WTC11 (cell line): ENCODE measurements at regions not wholly inside any gene's neighbourhood (a gene's known extent, or its start where the extent isn't known, plus 50 kb on each side); places are given as distances from the start of the nearest gene placed in this dataset.
A peak's percentile ranks its signal among the peaks of the same experiment; 100 is the strongest.

Source experiments
- ATAC-seq: fragments of 200-7000 bp; cut with Tn5 transposase; 2 replicates; pipeline ENCODE4 v1.10.0; 2021; ENCODE audit warnings: mild to moderate bottlenecking, moderate library complexity
- CTCF ChIA-PET: fragments of 300-600 bp; sonication (Branson Sonifier 250); formaldehyde crosslinking; loops from one replicate; lab custom pipeline; 2021; ENCODE audit warnings: antibody characterized with exemption; lab: Charles Lee
- POLR2A ChIA-PET: fragments of 350-600 bp; sonication (Branson Sonifier 250); formaldehyde crosslinking; loops from one replicate; lab custom pipeline; 2021; ENCODE audit warnings: antibody characterized with exemption; lab: Charles Lee
- DNase-seq: peaks from one replicate; pipeline ENCODE4 v3.0.0; 2021; ENCODE audit warnings: low spot score
- H3K27ac Mint-ChIP-seq: 2 replicates; pipeline ENCODE4 v1.8.0; 2021; ENCODE audit warnings: mixed read lengths
- H3K27me3 Mint-ChIP-seq: 2 replicates; pipeline ENCODE4 v1.8.0; 2021; ENCODE audit warnings: low read depth, mild to moderate bottlenecking, moderate library complexity, mixed read lengths
- H3K36me3 Mint-ChIP-seq: 2 replicates; pipeline ENCODE4 v1.8.0; 2021; ENCODE audit warnings: mixed read lengths
- H3K4me1 Mint-ChIP-seq: 2 replicates; pipeline ENCODE4 v1.8.0; 2022; ENCODE audit warnings: mixed read lengths
- H3K4me3 Mint-ChIP-seq: 2 replicates; pipeline ENCODE4 v1.8.0; 2021; ENCODE audit warnings: mild to moderate bottlenecking, moderate library complexity, mixed read lengths
- H3K9me3 Mint-ChIP-seq: 2 replicates; pipeline ENCODE4 v1.8.0; 2021; ENCODE audit warnings: mixed read lengths
- ATF2 ChIP-seq: sonication (generic); formaldehyde crosslinking; IDR thresholded peaks from 2 replicates; pipeline ENCODE4 v1.8.1; 2022; ENCODE audit warnings: low read depth, missing genetic modification reagents, borderline replicate concordance
- CTCF ChIP-seq: fragments of 200-600 bp; IDR thresholded peaks from 2 replicates; pipeline ENCODE4 v1.8.0; 2022; ENCODE audit warnings: antibody characterized with exemption
- EMX1 ChIP-seq: fragments of 250-450 bp; sonication (Bioruptor Pico); IDR thresholded peaks from 2 replicates; pipeline ENCODE4 v1.8.0; 2021; ENCODE audit warnings: mild to moderate bottlenecking
- ERG ChIP-seq: fragments of 250-450 bp; sonication (Bioruptor Pico); IDR thresholded peaks from 2 replicates; pipeline ENCODE4 v1.8.0; 2021; ENCODE audit warnings: mild to moderate bottlenecking
- FOXJ3 ChIP-seq: sonication (generic); formaldehyde crosslinking; IDR thresholded peaks from 2 replicates; pipeline ENCODE4 v1.9.0; 2021; ENCODE audit warnings: missing genetic modification reagents, mild to moderate bottlenecking, borderline replicate concordance
- FOXP1 ChIP-seq: sonication (generic); formaldehyde crosslinking; IDR thresholded peaks from 2 replicates; pipeline ENCODE4 v1.8.0; 2022; ENCODE audit warnings: missing genetic modification reagents, mild to moderate bottlenecking, moderate library complexity, borderline replicate concordance
- GABPB1 ChIP-seq: sonication (generic); formaldehyde crosslinking; IDR thresholded peaks from 2 replicates; pipeline ENCODE4 v1.8.1; 2023; ENCODE audit warnings: mild to moderate bottlenecking, missing genetic modification reagents
- IRF2 ChIP-seq: sonication (generic); formaldehyde crosslinking; IDR thresholded peaks from 2 replicates; pipeline ENCODE4 v1.8.0; 2022; ENCODE audit warnings: low read depth, missing genetic modification reagents, borderline replicate concordance
- JAZF1 ChIP-seq: fragments of 250-450 bp; sonication (Bioruptor Pico); IDR thresholded peaks from 2 replicates; pipeline ENCODE4 v1.9.0; 2021; ENCODE audit warnings: moderate library complexity, mild to moderate bottlenecking, inconsistent platforms
- MXD4 ChIP-seq: fragments of 250-450 bp; sonication (Bioruptor Pico); IDR thresholded peaks from 2 replicates; pipeline ENCODE4 v1.8.0; 2021; ENCODE audit warnings: mild to moderate bottlenecking, moderate library complexity, borderline replicate concordance
- NFATC4 ChIP-seq: fragments of 250-450 bp; sonication (Bioruptor Pico); IDR thresholded peaks from 2 replicates; pipeline ENCODE4 v1.9.0; 2021; ENCODE audit warnings: mild to moderate bottlenecking
- OVOL2 ChIP-seq: fragments of 250-450 bp; sonication (Bioruptor Pico); IDR thresholded peaks from 2 replicates; pipeline ENCODE4 v1.9.0; 2021; ENCODE audit warnings: mild to moderate bottlenecking, borderline replicate concordance
- SMAD3 ChIP-seq: sonication (generic); formaldehyde crosslinking; IDR thresholded peaks from 2 replicates; pipeline ENCODE4 v1.8.0; 2022; ENCODE audit warnings: missing genetic modification reagents, mild to moderate bottlenecking, borderline replicate concordance
- SOX15 ChIP-seq: fragments of 250-450 bp; sonication (Bioruptor Pico); IDR thresholded peaks from 2 replicates; pipeline ENCODE4 v1.9.0; 2021; ENCODE audit warnings: mild to moderate bottlenecking
- SP1 ChIP-seq: sonication (generic); formaldehyde crosslinking; conservative IDR thresholded peaks from 2 replicates; pipeline ENCODE4 v1.8.1; 2022; ENCODE audit warnings: missing genetic modification reagents
- TP53 ChIP-seq: sonication (generic); formaldehyde crosslinking; IDR thresholded peaks from 2 replicates; pipeline ENCODE4 v1.8.1; 2023; ENCODE audit warnings: mild to moderate bottlenecking, missing genetic modification reagents
- USF2 ChIP-seq: sonication (generic); formaldehyde crosslinking; IDR thresholded peaks from 2 replicates; pipeline ENCODE4 v1.8.1; 2023; ENCODE audit warnings: mild to moderate bottlenecking, missing genetic modification reagents, moderate library complexity
- ZNF138 ChIP-seq: sonication (generic); formaldehyde crosslinking; conservative IDR thresholded peaks from 2 replicates; pipeline ENCODE4 v1.8.1; 2022; ENCODE audit warnings: mild to moderate bottlenecking, moderate library complexity, missing genetic modification reagents
- ZNF232 ChIP-seq: sonication (generic); formaldehyde crosslinking; IDR thresholded peaks from 2 replicates; pipeline ENCODE4 v1.8.0; 2022; ENCODE audit warnings: mild to moderate bottlenecking, missing genetic modification reagents
- ZNF396 ChIP-seq: fragments of 250-450 bp; sonication (Bioruptor Pico); IDR thresholded peaks from 2 replicates; pipeline ENCODE4 v1.8.0; 2021; ENCODE audit warnings: mild to moderate bottlenecking, moderate library complexity, borderline replicate concordance
- ZNF416 ChIP-seq: fragments of 250-450 bp; sonication (Bioruptor Pico); IDR thresholded peaks from 2 replicates; pipeline ENCODE4 v1.9.0; 2021; ENCODE audit warnings: mild to moderate bottlenecking, inconsistent platforms
- TF ChIP-seq, protein P1 (sequence below): sonication (generic); formaldehyde crosslinking; IDR thresholded peaks from 2 replicates; pipeline ENCODE4 v1.8.0; 2022; ENCODE audit warnings: mild to moderate bottlenecking, missing genetic modification reagents
- TF ChIP-seq, protein P2 (sequence below): sonication (generic); formaldehyde crosslinking; IDR thresholded peaks from 2 replicates; pipeline ENCODE4 v1.8.0; 2023; ENCODE audit warnings: missing genetic modification reagents, mild to moderate bottlenecking, borderline replicate concordance

- H3K9me3 Mint-ChIP-seq, result peaks cover 28% of the 10 kb centered on the region
- H3K4me1 Mint-ChIP-seq, result peaks cover 33% of the 10 kb centered on the region
- DNase-seq (no peak), ATAC-seq (no peak)
- H3K27ac Mint-ChIP-seq, result no peak overlapping the region
- CTCF ChIA-PET, result no interaction called here
- H3K4me3 Mint-ChIP-seq, result no peak overlapping the region
- peaks cover 52% of the 10 kb centered on the region for H3K27me3 Mint-ChIP-seq
- POLR2A ChIA-PET, result no interaction called here
- TF ChIP-seq ERG (CRISPR knock-in tag), result no peak
- no peak for TF ChIP-seq ZNF138 (CRISPR knock-in tag)
- TF ChIP-seq JAZF1 (CRISPR knock-in tag), result no peak
- TF ChIP-seq FOXP1 (CRISPR knock-in tag), result no peak
- TF ChIP-seq GABPB1 (CRISPR knock-in tag), result no peak
- no peak for TF ChIP-seq CTCF
- TF ChIP-seq OVOL2 (CRISPR knock-in tag), result no peak
- TF ChIP-seq TP53 (CRISPR knock-in tag), result no peak
- no peak for TF ChIP-seq ATF2
- no peak for TF ChIP-seq FOXJ3 (CRISPR knock-in tag)
- TF ChIP-seq SOX15, result no peak
- TF ChIP-seq ZNF416 (CRISPR knock-in tag), result no peak
- no peak for TF ChIP-seq USF2
- TF ChIP-seq, protein P1, sequence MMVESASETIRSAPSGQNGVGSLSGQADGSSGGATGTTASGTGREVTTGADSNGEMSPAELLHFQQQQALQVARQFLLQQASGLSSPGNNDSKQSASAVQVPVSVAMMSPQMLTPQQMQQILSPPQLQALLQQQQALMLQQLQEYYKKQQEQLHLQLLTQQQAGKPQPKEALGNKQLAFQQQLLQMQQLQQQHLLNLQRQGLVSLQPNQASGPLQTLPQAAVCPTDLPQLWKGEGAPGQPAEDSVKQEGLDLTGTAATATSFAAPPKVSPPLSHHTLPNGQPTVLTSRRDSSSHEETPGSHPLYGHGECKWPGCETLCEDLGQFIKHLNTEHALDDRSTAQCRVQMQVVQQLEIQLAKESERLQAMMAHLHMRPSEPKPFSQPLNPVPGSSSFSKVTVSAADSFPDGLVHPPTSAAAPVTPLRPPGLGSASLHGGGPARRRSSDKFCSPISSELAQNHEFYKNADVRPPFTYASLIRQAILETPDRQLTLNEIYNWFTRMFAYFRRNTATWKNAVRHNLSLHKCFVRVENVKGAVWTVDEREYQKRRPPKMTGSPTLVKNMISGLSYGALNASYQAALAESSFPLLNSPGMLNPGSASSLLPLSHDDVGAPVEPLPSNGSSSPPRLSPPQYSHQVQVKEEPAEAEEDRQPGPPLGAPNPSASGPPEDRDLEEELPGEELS (CRISPR knock-in tag), result no peak
- no peak for TF ChIP-seq EMX1 (CRISPR knock-in tag)
- no peak for TF ChIP-seq SMAD3
- peaks cover 15% of the 10 kb centered on the region for H3K36me3 Mint-ChIP-seq
Observed at GRCh38 chr10:112884179-112884504, 65.9 kb upstream of the TCF7L2 start.

GRCh38 chr10:112886463-112886862 lies 63.6 kb upstream of the TCF7L2 start:
- CTCF ChIA-PET, result interaction anchor here (0.5 to 1.6 kb wide), 3 partner anchors 13 to 162 kb away, joined by 3 to 5 read pairs (median 3); no protein-coding TSS in a partner anchor

GRCh38 chr10:112887968-112888367 lies 62.1 kb upstream of the TCF7L2 start:
- Mint-ChIP-seq H3K9me3 (peaks cover 28% of the 10 kb centered on the region), H3K27me3 (peaks cover 59% of the 10 kb centered on the region), H3K27ac (no peak overlapping the region), H3K4me1 (peaks cover 37% of the 10 kb centered on the region), H3K4me3 (no peak overlapping the region), H3K36me3 (peaks cover 16% of the 10 kb centered on the region)
- POLR2A ChIA-PET, result no interaction called here
- DNase-seq, result no peak
- CTCF ChIA-PET, result no interaction called here
- ATAC-seq, result no peak
- no peak for TF ChIP-seq SP1 (CRISPR knock-in tag)
- no peak for TF ChIP-seq IRF2 (CRISPR knock-in tag)
- TF ChIP-seq MXD4 (CRISPR knock-in tag), result no peak
- no peak for TF ChIP-seq SMAD3
- no peak for TF ChIP-seq NFATC4 (CRISPR knock-in tag)
- no peak for TF ChIP-seq JAZF1 (CRISPR knock-in tag)
- no peak for TF ChIP-seq ZNF138 (CRISPR knock-in tag)
- TF ChIP-seq, protein P2, sequence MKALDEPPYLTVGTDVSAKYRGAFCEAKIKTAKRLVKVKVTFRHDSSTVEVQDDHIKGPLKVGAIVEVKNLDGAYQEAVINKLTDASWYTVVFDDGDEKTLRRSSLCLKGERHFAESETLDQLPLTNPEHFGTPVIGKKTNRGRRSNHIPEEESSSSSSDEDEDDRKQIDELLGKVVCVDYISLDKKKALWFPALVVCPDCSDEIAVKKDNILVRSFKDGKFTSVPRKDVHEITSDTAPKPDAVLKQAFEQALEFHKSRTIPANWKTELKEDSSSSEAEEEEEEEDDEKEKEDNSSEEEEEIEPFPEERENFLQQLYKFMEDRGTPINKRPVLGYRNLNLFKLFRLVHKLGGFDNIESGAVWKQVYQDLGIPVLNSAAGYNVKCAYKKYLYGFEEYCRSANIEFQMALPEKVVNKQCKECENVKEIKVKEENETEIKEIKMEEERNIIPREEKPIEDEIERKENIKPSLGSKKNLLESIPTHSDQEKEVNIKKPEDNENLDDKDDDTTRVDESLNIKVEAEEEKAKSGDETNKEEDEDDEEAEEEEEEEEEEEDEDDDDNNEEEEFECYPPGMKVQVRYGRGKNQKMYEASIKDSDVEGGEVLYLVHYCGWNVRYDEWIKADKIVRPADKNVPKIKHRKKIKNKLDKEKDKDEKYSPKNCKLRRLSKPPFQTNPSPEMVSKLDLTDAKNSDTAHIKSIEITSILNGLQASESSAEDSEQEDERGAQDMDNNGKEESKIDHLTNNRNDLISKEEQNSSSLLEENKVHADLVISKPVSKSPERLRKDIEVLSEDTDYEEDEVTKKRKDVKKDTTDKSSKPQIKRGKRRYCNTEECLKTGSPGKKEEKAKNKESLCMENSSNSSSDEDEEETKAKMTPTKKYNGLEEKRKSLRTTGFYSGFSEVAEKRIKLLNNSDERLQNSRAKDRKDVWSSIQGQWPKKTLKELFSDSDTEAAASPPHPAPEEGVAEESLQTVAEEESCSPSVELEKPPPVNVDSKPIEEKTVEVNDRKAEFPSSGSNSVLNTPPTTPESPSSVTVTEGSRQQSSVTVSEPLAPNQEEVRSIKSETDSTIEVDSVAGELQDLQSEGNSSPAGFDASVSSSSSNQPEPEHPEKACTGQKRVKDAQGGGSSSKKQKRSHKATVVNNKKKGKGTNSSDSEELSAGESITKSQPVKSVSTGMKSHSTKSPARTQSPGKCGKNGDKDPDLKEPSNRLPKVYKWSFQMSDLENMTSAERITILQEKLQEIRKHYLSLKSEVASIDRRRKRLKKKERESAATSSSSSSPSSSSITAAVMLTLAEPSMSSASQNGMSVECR (CRISPR knock-in tag), result no peak
- no peak for TF ChIP-seq ZNF396 (CRISPR knock-in tag)

More at GRCh38 chr10:112886463-112886862, 63.6 kb upstream of the TCF7L2 start:
- Mint-ChIP-seq H3K27ac (no peak overlapping the region), H3K4me3 (peak overlapping the region; percentile 39), H3K9me3 (peaks cover 20% of the 10 kb centered on the region), H3K4me1 (peaks cover 33% of the 10 kb centered on the region), H3K27me3 (peaks cover 59% of the 10 kb centered on the region), H3K36me3 (peaks cover 8% of the 10 kb centered on the region)
- POLR2A ChIA-PET, result no interaction called here
- DNase-seq (no peak), ATAC-seq (peak; percentile 52)
- 0 out of 2 replicates have a peak, but pooled peaks have one; percentile 18 for TF ChIP-seq ZNF232 (CRISPR knock-in tag)
- no peak for TF ChIP-seq ZNF416 (CRISPR knock-in tag)
